Panc1 (cell line): ENCODE measurements at regions not wholly inside any gene's neighbourhood (a gene's known extent, or its start where the extent isn't known, plus 50 kb on each side); places are given as distances from the start of the nearest gene placed in this dataset.

ENCODE experiments used
- CTCF ChIP-seq: fragments of 450-650 bp; IDR thresholded peaks from 2 replicates; pipeline ENCODE4 v1.5.1; 2017; ENCODE audit warnings: mild to moderate bottlenecking
- REST ChIP-seq, 2 experiments: IDR thresholded peaks; 2 replicates each; pipeline ENCODE4 v1.6.1; 2011 to 2012; ENCODE audit warnings: low read depth in 2 of 2, control low read depth in 1 of 2, low read length in 1 of 2, mild to moderate bottlenecking in 1 of 2, moderate library complexity in 1 of 2; ENCODE audit not compliant: insufficient read depth in 1 of 2
- SIN3A ChIP-seq: IDR thresholded peaks from 2 replicates; pipeline ENCODE4 v1.6.1; 2012; ENCODE audit warnings: low read depth, mild to moderate bottlenecking, low read length, moderate library complexity, borderline replicate concordance; ENCODE audit not compliant: insufficient read depth
- TCF7L2 ChIP-seq: IDR thresholded peaks from 2 replicates; pipeline ENCODE4 v1.6.1; 2011; ENCODE audit warnings: mild to moderate bottlenecking, low read depth, low read length, inconsistent platforms

- TF ChIP-seq CTCF (no peak), TCF7L2 (no peak), REST (IDR thresholded peaks at IDR 0.05; ENCODE audit: insufficient read depth in 1 of 2, low read depth in 2 of 2, low read length in 1 of 2) (no peak), SIN3A (no peak)
Observed at GRCh38 chr17:68195667-68196393, 52.0 kb upstream of the AMZ2 start.
